ENCODE measurements at regions not wholly inside any gene's neighbourhood (a gene's known extent, or its start where the extent isn't known, plus 50 kb on each side); places are given as distances from the start of the nearest gene placed in this dataset.

GRCh38 chr16:64364016-64364415 is 757.8 kb downstream of the CDH11 start:
- no peak for DNase-seq
- ChIA-PET CTCF (ENCODE audit: partially characterized antibody) (no interaction called here), POLR2A (ENCODE audit: partially characterized antibody) (no interaction called here)
- Histone ChIP-seq H3K4me3 (ENCODE audit: low read length in 2 of 2) (no peak overlapping the region), H3K27ac (ENCODE audit: low read depth, low read length) (no peak overlapping the region), H3K9me3 (ENCODE audit: control insufficient read depth in 1 of 2, low read length in 2 of 2) (no peaks in the 10 kb centered on the region), H3K27me3 (ENCODE audit: insufficient read depth, low read length) (no peaks in the 10 kb centered on the region), H3K36me3 (ENCODE audit: insufficient read depth, low read length) (no peaks in the 10 kb centered on the region), H3K4me1 (ENCODE audit: insufficient read depth, low read length) (no peaks in the 10 kb centered on the region)
- intact Hi-C loops (cut with micrococcal nuclease), result no loop called here
- H3K36me3 Mint-ChIP-seq, result no peaks in the 10 kb centered on the region
- no peaks in the 10 kb centered on the region for H3K27me3 Mint-ChIP-seq
- no peaks in the 10 kb centered on the region for H3K4me1 Mint-ChIP-seq
- no peak overlapping the region for H3K4me3 Mint-ChIP-seq
- H3K27ac Mint-ChIP-seq, result no peak overlapping the region
- peaks cover 2 to 25% (median 15%) of the 10 kb centered on the region in 8 donors for H3K9me3 Mint-ChIP-seq

- ChIA-PET POLR2A (ENCODE audit: partially characterized antibody) (no interaction called here), CTCF (ENCODE audit: partially characterized antibody) (no interaction called here)
- Mint-ChIP-seq H3K4me1 (no peaks in the 10 kb centered on the region), H3K9me3 (peaks cover 2 to 30% (median 18%) of the 10 kb centered on the region in 8 donors), H3K27me3 (no peaks in the 10 kb centered on the region), H3K4me3 (no peak overlapping the region), H3K27ac (no peak overlapping the region), H3K36me3 (no peaks in the 10 kb centered on the region)
- DNase-seq, result no peak
- Histone ChIP-seq H3K27me3 (ENCODE audit: insufficient read depth, low read length) (no peaks in the 10 kb centered on the region), H3K9me3 (ENCODE audit: control insufficient read depth in 1 of 2, low read length in 2 of 2) (no peaks in the 10 kb centered on the region), H3K27ac (ENCODE audit: low read depth, low read length) (no peak overlapping the region), H3K36me3 (ENCODE audit: insufficient read depth, low read length) (no peaks in the 10 kb centered on the region), H3K4me1 (ENCODE audit: insufficient read depth, low read length) (no peaks in the 10 kb centered on the region), H3K4me3 (ENCODE audit: low read length in 2 of 2) (no peak overlapping the region)
- intact Hi-C loops (cut with micrococcal nuclease), result no loop called here
Measured at GRCh38 chr16:64363039-64363438, 758.8 kb downstream of the CDH11 start.

GRCh38 chr16:64362193-64362592 is 759.7 kb downstream of the CDH11 start:
- Histone ChIP-seq H3K27ac (ENCODE audit: low read depth, low read length) (no peak overlapping the region), H3K36me3 (ENCODE audit: insufficient read depth, low read length) (no peaks in the 10 kb centered on the region), H3K4me3 (ENCODE audit: low read length in 2 of 2) (no peak overlapping the region), H3K9me3 (ENCODE audit: control insufficient read depth in 1 of 2, low read length in 2 of 2) (no peaks in the 10 kb centered on the region), H3K27me3 (ENCODE audit: insufficient read depth, low read length) (no peaks in the 10 kb centered on the region), H3K4me1 (ENCODE audit: insufficient read depth, low read length) (no peaks in the 10 kb centered on the region)
- DNase-seq, result no peak
- POLR2A ChIA-PET (ENCODE audit: partially characterized antibody), result no interaction called here
- no peaks in the 10 kb centered on the region for H3K36me3 Mint-ChIP-seq
- no peaks in the 10 kb centered on the region for H3K4me1 Mint-ChIP-seq
- H3K27ac Mint-ChIP-seq, result no peak overlapping the region
- CTCF ChIA-PET (ENCODE audit: partially characterized antibody), result no interaction called here
- intact Hi-C loops (cut with micrococcal nuclease), result no loop called here
- peaks cover 2 to 30% (median 17%) of the 10 kb centered on the region in 8 donors for H3K9me3 Mint-ChIP-seq
- H3K27me3 Mint-ChIP-seq, result no peaks in the 10 kb centered on the region
- H3K4me3 Mint-ChIP-seq, result no peak overlapping the region

- H3K27ac Mint-ChIP-seq, result no peak overlapping the region
- peaks cover 2 to 30% (median 17%) of the 10 kb centered on the region in 8 donors for H3K9me3 Mint-ChIP-seq
- Histone ChIP-seq H3K36me3 (ENCODE audit: insufficient read depth, low read length) (no peaks in the 10 kb centered on the region), H3K4me1 (ENCODE audit: insufficient read depth, low read length) (no peaks in the 10 kb centered on the region), H3K27me3 (ENCODE audit: insufficient read depth, low read length) (no peaks in the 10 kb centered on the region), H3K27ac (ENCODE audit: low read depth, low read length) (no peak overlapping the region), H3K4me3 (ENCODE audit: low read length in 2 of 2) (no peak overlapping the region), H3K9me3 (ENCODE audit: control insufficient read depth in 1 of 2, low read length in 2 of 2) (no peaks in the 10 kb centered on the region)
- intact Hi-C loops (cut with micrococcal nuclease), result no loop called here
- H3K27me3 Mint-ChIP-seq, result no peaks in the 10 kb centered on the region
- no peak for DNase-seq
- no peaks in the 10 kb centered on the region for H3K4me1 Mint-ChIP-seq
- ChIA-PET CTCF (ENCODE audit: partially characterized antibody) (no interaction called here), POLR2A (ENCODE audit: partially characterized antibody) (no interaction called here)
- H3K4me3 Mint-ChIP-seq, result no peak overlapping the region
- H3K36me3 Mint-ChIP-seq, result no peaks in the 10 kb centered on the region
Measured at GRCh38 chr16:64361753-64362152, 760.1 kb downstream of the CDH11 start.

GRCh38 chr16:64358291-64358690 is 763.6 kb downstream of the CDH11 start:
- no peak for DNase-seq
- H3K9me3 ChIP-seq (ENCODE audit: control insufficient read depth in 1 of 2, low read length in 2 of 2), result no peaks in the 10 kb centered on the region
- H3K27me3 Mint-ChIP-seq, result no peaks in the 10 kb centered on the region
- intact Hi-C loops (cut with micrococcal nuclease), result loop anchor here (10.0 kb wide), 1 partner anchor 47 kb away; no protein-coding TSS in a partner anchor
- H3K36me3 Mint-ChIP-seq, result no peaks in the 10 kb centered on the region
- no peak overlapping the region for H3K4me3 Mint-ChIP-seq
- CTCF ChIA-PET (ENCODE audit: partially characterized antibody), result no interaction called here
- H3K4me3 ChIP-seq (ENCODE audit: low read length in 2 of 2), result no peak overlapping the region
- POLR2A ChIA-PET (ENCODE audit: partially characterized antibody), result no interaction called here
- no peak overlapping the region for H3K27ac Mint-ChIP-seq
- H3K9me3 Mint-ChIP-seq, result peaks cover 1 to 27% (median 14%) of the 10 kb centered on the region in 8 donors
- H3K4me1 ChIP-seq (ENCODE audit: insufficient read depth, low read length), result no peaks in the 10 kb centered on the region
- H3K27me3 ChIP-seq (ENCODE audit: insufficient read depth, low read length), result no peaks in the 10 kb centered on the region
- no peaks in the 10 kb centered on the region for H3K36me3 ChIP-seq (ENCODE audit: insufficient read depth, low read length)
- no peaks in the 10 kb centered on the region for H3K4me1 Mint-ChIP-seq
- H3K27ac ChIP-seq (ENCODE audit: low read depth, low read length), result no peak overlapping the region

- ChIA-PET CTCF (ENCODE audit: partially characterized antibody) (no interaction called here), POLR2A (ENCODE audit: partially characterized antibody) (no interaction called here)
- no peak for DNase-seq
- Histone ChIP-seq H3K9me3 (ENCODE audit: control insufficient read depth in 1 of 2, low read length in 2 of 2) (no peaks in the 10 kb centered on the region), H3K4me1 (ENCODE audit: insufficient read depth, low read length) (no peaks in the 10 kb centered on the region), H3K4me3 (ENCODE audit: low read length in 2 of 2) (no peak overlapping the region), H3K27ac (ENCODE audit: low read depth, low read length) (no peak overlapping the region), H3K36me3 (ENCODE audit: insufficient read depth, low read length) (no peaks in the 10 kb centered on the region), H3K27me3 (ENCODE audit: insufficient read depth, low read length) (no peaks in the 10 kb centered on the region)
- Mint-ChIP-seq H3K4me3 (no peak overlapping the region), H3K27ac (peak overlapping the region in 1 of 7 donors; percentile 47), H3K4me1 (no peaks in the 10 kb centered on the region), H3K36me3 (no peaks in the 10 kb centered on the region), H3K27me3 (no peaks in the 10 kb centered on the region), H3K9me3 (peaks cover 0 to 33% (median 16%) of the 10 kb centered on the region in 8 donors)
- intact Hi-C loops (cut with micrococcal nuclease), result loop anchor here (10.0 kb wide), 1 partner anchor 49 kb away; no protein-coding TSS in a partner anchor
Measured at GRCh38 chr16:64356267-64356666, 765.6 kb downstream of the CDH11 start.

GRCh38 chr16:64352246-64352645 is 769.6 kb downstream of the CDH11 start:
- POLR2A ChIA-PET (ENCODE audit: partially characterized antibody), result no interaction called here
- Histone ChIP-seq H3K4me1 (ENCODE audit: insufficient read depth, low read length) (no peaks in the 10 kb centered on the region), H3K27ac (ENCODE audit: low read depth, low read length) (no peak overlapping the region), H3K9me3 (ENCODE audit: control insufficient read depth in 1 of 2, low read length in 2 of 2) (no peaks in the 10 kb centered on the region), H3K36me3 (ENCODE audit: insufficient read depth, low read length) (no peaks in the 10 kb centered on the region), H3K27me3 (ENCODE audit: insufficient read depth, low read length) (no peaks in the 10 kb centered on the region), H3K4me3 (ENCODE audit: low read length in 2 of 2) (no peak overlapping the region)
- Mint-ChIP-seq H3K36me3 (no peaks in the 10 kb centered on the region), H3K4me3 (no peak overlapping the region), H3K27me3 (no peaks in the 10 kb centered on the region), H3K27ac (no peak overlapping the region), H3K9me3 (peaks cover 0 to 35% (median 11%) of the 10 kb centered on the region in 8 donors), H3K4me1 (no peaks in the 10 kb centered on the region)
- intact Hi-C loops (cut with micrococcal nuclease), result loop anchor here (10.0 kb wide), 1 partner anchor 53 kb away; no protein-coding TSS in a partner anchor
- CTCF ChIA-PET (ENCODE audit: partially characterized antibody), result no interaction called here
- no peak for DNase-seq

- H3K36me3 ChIP-seq (ENCODE audit: insufficient read depth, low read length), result no peaks in the 10 kb centered on the region
- ChIA-PET CTCF (ENCODE audit: partially characterized antibody) (no interaction called here), POLR2A (ENCODE audit: partially characterized antibody) (no interaction called here)
- no peak for DNase-seq
- no peaks in the 10 kb centered on the region for H3K27me3 ChIP-seq (ENCODE audit: insufficient read depth, low read length)
- no peaks in the 10 kb centered on the region for H3K4me1 ChIP-seq (ENCODE audit: insufficient read depth, low read length)
- Mint-ChIP-seq H3K4me1 (no peaks in the 10 kb centered on the region), H3K27ac (no peak overlapping the region), H3K9me3 (peaks cover 0 to 40% (median 13%) of the 10 kb centered on the region in 8 donors), H3K36me3 (no peaks in the 10 kb centered on the region), H3K27me3 (no peaks in the 10 kb centered on the region), H3K4me3 (no peak overlapping the region)
- H3K27ac ChIP-seq (ENCODE audit: low read depth, low read length), result no peak overlapping the region
- no peak overlapping the region for H3K4me3 ChIP-seq (ENCODE audit: low read length in 2 of 2)
- H3K9me3 ChIP-seq (ENCODE audit: control insufficient read depth in 1 of 2, low read length in 2 of 2), result no peaks in the 10 kb centered on the region
- intact Hi-C loops (cut with micrococcal nuclease), result loop anchor here (10.0 kb wide), 1 partner anchor 54 kb away; no protein-coding TSS in a partner anchor
Measured at GRCh38 chr16:64351121-64351520, 770.7 kb downstream of the CDH11 start.
